ENCODE measurements at regions not wholly inside any gene's neighbourhood (a gene's known extent, or its start where the extent isn't known, plus 50 kb on each side); places are given as distances from the start of the nearest gene placed in this dataset.
"Not testable (repeated sequence)": the region's sequence is repeated elsewhere in the genome, so short reads cannot be mapped to it uniquely, and the experiment has no call there.

DNA sequence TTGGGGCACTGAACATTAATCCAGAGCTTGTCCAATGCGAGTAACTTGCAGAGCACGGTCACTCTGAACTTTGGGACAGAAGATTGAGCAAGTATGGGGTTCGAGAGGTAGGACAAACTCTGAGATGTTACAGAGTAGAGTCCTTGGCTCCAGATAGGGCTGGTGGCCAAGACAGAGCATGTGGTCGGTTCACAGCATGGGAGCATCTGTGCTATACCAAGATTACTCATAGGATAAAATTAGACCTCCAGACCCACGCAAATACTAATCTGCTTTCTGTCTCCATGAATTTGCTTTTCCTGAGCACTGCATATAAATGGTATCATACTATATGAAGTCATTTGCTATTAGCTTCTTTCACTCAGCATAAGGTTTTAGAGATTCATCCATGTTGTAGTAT, 93.4 kb upstream of the TBX5 start (continued):
- TF ChIP-seq, protein P1, sequence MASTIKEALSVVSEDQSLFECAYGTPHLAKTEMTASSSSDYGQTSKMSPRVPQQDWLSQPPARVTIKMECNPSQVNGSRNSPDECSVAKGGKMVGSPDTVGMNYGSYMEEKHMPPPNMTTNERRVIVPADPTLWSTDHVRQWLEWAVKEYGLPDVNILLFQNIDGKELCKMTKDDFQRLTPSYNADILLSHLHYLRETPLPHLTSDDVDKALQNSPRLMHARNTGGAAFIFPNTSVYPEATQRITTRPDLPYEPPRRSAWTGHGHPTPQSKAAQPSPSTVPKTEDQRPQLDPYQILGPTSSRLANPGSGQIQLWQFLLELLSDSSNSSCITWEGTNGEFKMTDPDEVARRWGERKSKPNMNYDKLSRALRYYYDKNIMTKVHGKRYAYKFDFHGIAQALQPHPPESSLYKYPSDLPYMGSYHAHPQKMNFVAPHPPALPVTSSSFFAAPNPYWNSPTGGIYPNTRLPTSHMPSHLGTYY (CRISPR knock-in tag; IDR thresholded peaks at IDR 0.05): no peak
- TF ChIP-seq MYBL2 (CRISPR knock-in tag; IDR thresholded peaks at IDR 0.05): no peak

DNA sequence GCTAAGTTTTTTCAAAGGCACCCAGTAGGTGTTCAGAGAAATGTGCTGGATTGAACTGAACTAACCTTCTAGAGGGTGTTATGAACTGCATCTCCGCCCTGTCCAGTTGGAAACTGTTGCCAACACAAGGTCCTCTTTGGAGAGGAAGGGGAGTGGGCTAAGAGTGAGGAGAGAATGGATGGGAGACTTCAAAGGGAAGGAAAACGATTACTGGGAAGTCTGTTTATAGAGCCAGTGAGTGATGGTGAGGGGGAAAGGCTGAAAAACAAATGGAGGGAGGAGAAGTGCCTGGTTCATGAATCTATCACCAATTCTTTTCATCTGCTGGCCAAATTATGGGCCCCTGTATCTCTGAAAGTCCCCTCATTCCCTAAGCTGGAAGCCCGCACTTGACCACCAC, 86.0 kb upstream of the TBX5 start:
- Mint-ChIP-seq H3K27ac (no peak overlapping the region), H3K4me1 (no peaks in the 10 kb centered on the region), H3K27me3 (ENCODE audit: low read depth) (peaks cover 77% of the 10 kb centered on the region), H3K36me3 (no peaks in the 10 kb centered on the region), H3K4me3 (no peak overlapping the region), H3K9me3 (no peaks in the 10 kb centered on the region)
- CTCF ChIA-PET: interaction anchor here (2.0 kb wide), 1 partner anchor 511 kb away, joined by 5 read pairs; no protein-coding TSS in a partner anchor
- TF ChIP-seq, protein P2, sequence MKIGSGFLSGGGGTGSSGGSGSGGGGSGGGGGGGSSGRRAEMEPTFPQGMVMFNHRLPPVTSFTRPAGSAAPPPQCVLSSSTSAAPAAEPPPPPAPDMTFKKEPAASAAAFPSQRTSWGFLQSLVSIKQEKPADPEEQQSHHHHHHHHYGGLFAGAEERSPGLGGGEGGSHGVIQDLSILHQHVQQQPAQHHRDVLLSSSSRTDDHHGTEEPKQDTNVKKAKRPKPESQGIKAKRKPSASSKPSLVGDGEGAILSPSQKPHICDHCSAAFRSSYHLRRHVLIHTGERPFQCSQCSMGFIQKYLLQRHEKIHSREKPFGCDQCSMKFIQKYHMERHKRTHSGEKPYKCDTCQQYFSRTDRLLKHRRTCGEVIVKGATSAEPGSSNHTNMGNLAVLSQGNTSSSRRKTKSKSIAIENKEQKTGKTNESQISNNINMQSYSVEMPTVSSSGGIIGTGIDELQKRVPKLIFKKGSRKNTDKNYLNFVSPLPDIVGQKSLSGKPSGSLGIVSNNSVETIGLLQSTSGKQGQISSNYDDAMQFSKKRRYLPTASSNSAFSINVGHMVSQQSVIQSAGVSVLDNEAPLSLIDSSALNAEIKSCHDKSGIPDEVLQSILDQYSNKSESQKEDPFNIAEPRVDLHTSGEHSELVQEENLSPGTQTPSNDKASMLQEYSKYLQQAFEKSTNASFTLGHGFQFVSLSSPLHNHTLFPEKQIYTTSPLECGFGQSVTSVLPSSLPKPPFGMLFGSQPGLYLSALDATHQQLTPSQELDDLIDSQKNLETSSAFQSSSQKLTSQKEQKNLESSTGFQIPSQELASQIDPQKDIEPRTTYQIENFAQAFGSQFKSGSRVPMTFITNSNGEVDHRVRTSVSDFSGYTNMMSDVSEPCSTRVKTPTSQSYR (CRISPR knock-in tag; IDR thresholded peaks at IDR 0.05): no peak
- TF ChIP-seq MXD4 (CRISPR knock-in tag; IDR thresholded peaks at IDR 0.05; ENCODE audit: borderline replicate concordance): no peak
- TF ChIP-seq, protein P3, sequence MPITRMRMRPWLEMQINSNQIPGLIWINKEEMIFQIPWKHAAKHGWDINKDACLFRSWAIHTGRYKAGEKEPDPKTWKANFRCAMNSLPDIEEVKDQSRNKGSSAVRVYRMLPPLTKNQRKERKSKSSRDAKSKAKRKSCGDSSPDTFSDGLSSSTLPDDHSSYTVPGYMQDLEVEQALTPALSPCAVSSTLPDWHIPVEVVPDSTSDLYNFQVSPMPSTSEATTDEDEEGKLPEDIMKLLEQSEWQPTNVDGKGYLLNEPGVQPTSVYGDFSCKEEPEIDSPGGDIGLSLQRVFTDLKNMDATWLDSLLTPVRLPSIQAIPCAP (CRISPR knock-in tag; IDR thresholded peaks at IDR 0.05): no peak
- no peak for TF ChIP-seq ZNF138 (CRISPR knock-in tag; conservative IDR thresholded peaks at IDR 0.05)
- TF ChIP-seq ESRRA (CRISPR knock-in tag; IDR thresholded peaks at IDR 0.05; ENCODE audit: borderline replicate concordance): no peak
- TF ChIP-seq HMGA2 (CRISPR knock-in tag; IDR thresholded peaks at IDR 0.05): no peak
- TF ChIP-seq, protein P4, sequence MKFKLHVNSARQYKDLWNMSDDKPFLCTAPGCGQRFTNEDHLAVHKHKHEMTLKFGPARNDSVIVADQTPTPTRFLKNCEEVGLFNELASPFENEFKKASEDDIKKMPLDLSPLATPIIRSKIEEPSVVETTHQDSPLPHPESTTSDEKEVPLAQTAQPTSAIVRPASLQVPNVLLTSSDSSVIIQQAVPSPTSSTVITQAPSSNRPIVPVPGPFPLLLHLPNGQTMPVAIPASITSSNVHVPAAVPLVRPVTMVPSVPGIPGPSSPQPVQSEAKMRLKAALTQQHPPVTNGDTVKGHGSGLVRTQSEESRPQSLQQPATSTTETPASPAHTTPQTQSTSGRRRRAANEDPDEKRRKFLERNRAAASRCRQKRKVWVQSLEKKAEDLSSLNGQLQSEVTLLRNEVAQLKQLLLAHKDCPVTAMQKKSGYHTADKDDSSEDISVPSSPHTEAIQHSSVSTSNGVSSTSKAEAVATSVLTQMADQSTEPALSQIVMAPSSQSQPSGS (CRISPR knock-in tag; IDR thresholded peaks at IDR 0.05; ENCODE audit: borderline replicate concordance, low read depth): no peak
- TF ChIP-seq, protein P1 (CRISPR knock-in tag; IDR thresholded peaks at IDR 0.05): no peak
- no peak for TF ChIP-seq NFE2L1 (CRISPR knock-in tag; IDR thresholded peaks at IDR 0.05)
- POLR2A ChIA-PET: no interaction called here
- DNase-seq (ENCODE audit: low spot score) (no peak), ATAC-seq (no peak)

DNA sequence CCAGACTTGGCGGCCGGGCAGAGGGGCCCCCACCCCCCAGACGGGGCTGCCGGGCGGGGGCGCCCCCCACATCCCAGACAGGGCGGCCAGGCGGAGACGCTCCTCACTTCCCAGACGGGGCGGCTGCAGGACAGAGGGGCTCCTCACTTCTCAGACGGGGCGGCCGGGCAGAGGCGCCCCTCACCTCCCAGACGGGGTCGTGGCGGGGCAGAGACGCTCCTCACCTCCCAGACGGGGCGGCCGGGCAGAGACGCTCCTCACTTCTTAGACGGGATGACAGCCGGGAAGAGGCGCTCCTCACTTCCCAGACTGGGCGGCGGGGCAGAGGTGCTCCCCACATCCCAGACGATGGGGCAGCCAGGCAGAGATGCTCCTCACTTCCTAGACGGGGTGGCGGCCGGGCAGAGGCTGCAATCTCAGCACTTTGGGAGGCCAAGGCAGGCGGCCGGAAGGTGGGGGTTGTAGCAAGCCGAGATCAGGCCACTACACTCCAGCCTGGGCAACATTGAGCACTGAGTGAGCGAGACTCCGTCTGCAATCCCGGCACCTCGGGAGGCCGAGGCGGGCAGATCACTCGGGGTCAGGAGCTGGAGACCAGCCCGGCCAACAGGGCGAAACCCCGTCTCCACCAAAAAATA, 79.0 kb upstream of the TBX5 start:
- DNase-seq (ENCODE audit: low spot score); POLR2A ChIA-PET; CTCF ChIA-PET; H3K27ac Mint-ChIP-seq; ATAC-seq; H3K4me3 Mint-ChIP-seq; H3K36me3 Mint-ChIP-seq: not testable (repeated sequence)
- Mint-ChIP-seq H3K9me3 (peaks cover 11% of the 10 kb centered on the region), H3K4me1 (peaks cover 14% of the 10 kb centered on the region), H3K27me3 (ENCODE audit: low read depth) (peaks cover 70% of the 10 kb centered on the region)

DNA sequence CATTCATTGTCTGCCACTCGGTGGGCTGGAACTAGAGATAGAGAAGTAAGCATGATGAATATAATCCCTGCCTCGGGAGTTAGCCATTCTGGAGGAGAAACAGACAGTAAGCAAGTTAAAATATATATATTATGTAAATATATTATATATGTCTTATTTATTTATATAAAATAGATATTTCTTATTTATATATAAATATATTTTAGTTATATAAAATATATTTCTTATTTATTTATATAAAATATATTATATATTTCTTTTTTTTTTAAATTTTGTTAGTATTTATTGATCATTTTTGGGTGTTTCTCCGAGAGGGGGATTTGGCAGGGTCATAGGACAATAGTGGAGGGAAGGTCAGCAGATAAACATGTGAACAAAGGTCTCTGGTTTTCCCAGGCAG, 78.1 kb upstream of the TBX5 start:
- CTCF ChIA-PET: no interaction called here
- no peak overlapping the region for H3K27ac Mint-ChIP-seq

More for the DNA sequence above, 78.1 kb upstream of the TBX5 start:
- peaks cover 23% of the 10 kb centered on the region for H3K4me1 Mint-ChIP-seq
- ATAC-seq (no peak), DNase-seq (ENCODE audit: low spot score) (no peak)
- H3K4me3 Mint-ChIP-seq: no peak overlapping the region
- H3K9me3 Mint-ChIP-seq: peaks cover 11% of the 10 kb centered on the region
- peaks cover 74% of the 10 kb centered on the region for H3K27me3 Mint-ChIP-seq (ENCODE audit: low read depth)
- peaks cover 3% of the 10 kb centered on the region; the same call in 1 of the 2 replicates for H3K36me3 Mint-ChIP-seq
- POLR2A ChIA-PET: no interaction called here
- no peak for TF ChIP-seq SOX15 (CRISPR knock-in tag; IDR thresholded peaks at IDR 0.05)
- TF ChIP-seq HMGA2 (CRISPR knock-in tag; IDR thresholded peaks at IDR 0.05): peak; percentile 91; the same call in 1 of the 2 replicates

All from WTC11 (cell line).